ELR (cell line): ENCODE measurements at regions not wholly inside any gene's neighbourhood (a gene's known extent, or its start where the extent isn't known, plus 50 kb on each side); places are given as distances from the start of the nearest gene placed in this dataset.
"Not testable (repeated sequence)": the region's sequence is repeated elsewhere in the genome, so short reads cannot be mapped to it uniquely, and the experiment has no call there.

Source experiments
- DNase-seq: peaks from one replicate; pipeline ENCODE4 v3.0.0-alpha.2; 2015; ENCODE audit warnings: low read depth

GRCh38 chr1:146510248-146510983 lies 281.6 kb upstream of the NOTCH2NLA start:
- DNase-seq: not testable (repeated sequence)

- DNase-seq: not testable (repeated sequence)
Measured at GRCh38 chr1:146504121-146504520, 275.3 kb upstream of the NOTCH2NLA start.

GRCh38 chr1:146487555-146487954 lies 258.7 kb upstream of the NOTCH2NLA start:
- not testable (repeated sequence) for DNase-seq

GRCh38 chr1:146487155-146487554 lies 258.3 kb upstream of the NOTCH2NLA start:
- not testable (repeated sequence) for DNase-seq

- DNase-seq: not testable (repeated sequence)
Measured at GRCh38 chr1:146486300-146487014, 257.6 kb upstream of the NOTCH2NLA start.

- DNase-seq: not testable (repeated sequence)
Measured at GRCh38 chr1:146484195-146484594, 255.4 kb upstream of the NOTCH2NLA start.

- DNase-seq: not testable (repeated sequence)
Measured at GRCh38 chr1:146479188-146479587, 250.4 kb upstream of the NOTCH2NLA start.

GRCh38 chr1:146478125-146478720 lies 249.4 kb upstream of the NOTCH2NLA start:
- peak; percentile 27 for DNase-seq

GRCh38 chr1:146475086-146475485 lies 246.3 kb upstream of the NOTCH2NLA start:
- not testable (repeated sequence) for DNase-seq

- DNase-seq: not testable (repeated sequence)
Measured at GRCh38 chr1:146474216-146474615, 245.4 kb upstream of the NOTCH2NLA start.

GRCh38 chr1:146472192-146472861 lies 243.5 kb upstream of the NOTCH2NLA start:
- peak; percentile 56 for DNase-seq

GRCh38 chr1:146459939-146460338 lies 231.1 kb upstream of the NOTCH2NLA start:
- not testable (repeated sequence) for DNase-seq

- not testable (repeated sequence) for DNase-seq
Measured at GRCh38 chr1:146459308-146459707, 230.5 kb upstream of the NOTCH2NLA start.

- DNase-seq: not testable (repeated sequence)
Measured at GRCh38 chr1:146448877-146449246, 220.0 kb upstream of the NOTCH2NLA start.

- not testable (repeated sequence) for DNase-seq
Measured at GRCh38 chr1:146448212-146448876, 219.5 kb upstream of the NOTCH2NLA start.

- DNase-seq: peak; percentile 24
Measured at GRCh38 chr1:146443871-146444222, 215.0 kb upstream of the NOTCH2NLA start.

- not testable (repeated sequence) for DNase-seq
Measured at GRCh38 chr1:146443088-146443870, 214.5 kb upstream of the NOTCH2NLA start.

GRCh38 chr1:146438543-146438942 lies 209.7 kb upstream of the NOTCH2NLA start:
- DNase-seq: peak; percentile 12

- DNase-seq: peak; percentile 70
Measured at GRCh38 chr1:146416642-146417041, 187.8 kb upstream of the NOTCH2NLA start.

- not testable (repeated sequence) for DNase-seq
Measured at GRCh38 chr1:146415017-146415416, 186.2 kb upstream of the NOTCH2NLA start.

- peak; percentile 57 for DNase-seq
Measured at GRCh38 chr1:146413911-146414310, 185.1 kb upstream of the NOTCH2NLA start.
